ENCODE measurements at regions not wholly inside any gene's neighbourhood (a gene's known extent, or its start where the extent isn't known, plus 50 kb on each side); places are given as distances from the start of the nearest gene placed in this dataset.
"Not testable (repeated sequence)": the region's sequence is repeated elsewhere in the genome, so short reads cannot be mapped to it uniquely, and the experiment has no call there.

GRCh38 chr5:14054965-14055963 is 87.9 kb upstream of the TRIO start:
- DNase-seq (ENCODE audit: low spot score): no peak

- no peak for DNase-seq (ENCODE audit: low spot score)
Observed at GRCh38 chr5:14054111-14054854, 88.9 kb upstream of the TRIO start.

DNA sequence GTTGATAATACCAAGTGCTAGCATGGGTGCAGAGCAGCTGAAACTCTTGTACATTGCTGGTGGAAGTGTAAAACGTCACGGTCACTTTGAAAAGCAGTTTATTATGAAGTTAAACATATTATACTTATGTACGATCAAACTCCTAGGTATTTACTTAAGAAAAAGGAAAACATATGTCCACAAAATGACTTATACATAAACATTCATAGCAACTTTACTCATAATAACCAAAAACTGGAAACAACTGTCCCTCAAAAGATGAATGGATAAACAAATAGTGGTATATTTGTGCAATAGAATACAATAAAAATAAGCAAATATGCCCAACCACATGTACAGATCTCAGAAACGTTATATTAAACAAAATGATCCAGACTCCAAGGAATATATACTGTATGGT is 92.3 kb upstream of the TRIO start:
- DNase-seq (ENCODE audit: low spot score): no peak

DNA sequence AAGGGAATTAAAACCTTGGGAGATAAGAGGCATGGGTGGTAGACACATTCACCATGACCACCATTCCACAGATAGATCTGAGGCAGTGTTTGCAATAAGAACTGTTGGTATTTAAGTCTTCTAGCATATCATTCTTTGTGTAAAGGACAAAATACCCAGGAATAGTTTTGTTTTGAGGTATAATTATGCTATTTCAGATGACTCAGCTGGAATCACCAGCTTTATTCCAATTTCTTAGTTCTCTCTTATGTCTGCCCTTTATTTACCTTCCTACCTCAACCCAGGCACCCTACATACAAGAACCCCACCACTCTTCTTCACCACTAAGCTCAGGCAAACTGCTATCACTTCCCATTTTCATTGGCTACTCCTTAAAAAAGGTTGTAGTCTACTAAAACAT is 94.7 kb upstream of the TRIO start:
- no peak for DNase-seq (ENCODE audit: low spot score)

GRCh38 chr5:14041528-14042192 is 97.2 kb upstream of the DNAH5 start:
- no peak for DNase-seq (ENCODE audit: low spot score)

DNA sequence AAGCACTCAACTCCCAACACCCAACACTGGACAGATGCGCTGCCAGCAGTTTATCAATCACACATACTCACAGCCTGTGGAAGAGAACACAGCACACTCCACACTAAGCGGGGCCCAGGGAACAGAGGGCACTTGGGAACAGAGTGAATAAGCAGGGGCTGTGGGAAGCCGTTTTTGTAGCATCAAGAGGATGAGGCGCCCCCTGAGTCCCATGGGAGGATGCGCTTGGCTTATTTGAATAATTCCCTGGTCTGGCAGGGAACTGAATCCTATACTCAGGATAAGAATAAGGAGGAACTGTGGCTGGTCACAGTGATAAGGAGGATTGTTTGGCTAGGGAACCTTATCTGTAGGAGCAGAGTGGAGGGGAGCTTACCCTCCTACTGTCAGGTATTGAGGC is 96.1 kb upstream of the DNAH5 start:
- no peak for DNase-seq (ENCODE audit: low spot score)

DNA sequence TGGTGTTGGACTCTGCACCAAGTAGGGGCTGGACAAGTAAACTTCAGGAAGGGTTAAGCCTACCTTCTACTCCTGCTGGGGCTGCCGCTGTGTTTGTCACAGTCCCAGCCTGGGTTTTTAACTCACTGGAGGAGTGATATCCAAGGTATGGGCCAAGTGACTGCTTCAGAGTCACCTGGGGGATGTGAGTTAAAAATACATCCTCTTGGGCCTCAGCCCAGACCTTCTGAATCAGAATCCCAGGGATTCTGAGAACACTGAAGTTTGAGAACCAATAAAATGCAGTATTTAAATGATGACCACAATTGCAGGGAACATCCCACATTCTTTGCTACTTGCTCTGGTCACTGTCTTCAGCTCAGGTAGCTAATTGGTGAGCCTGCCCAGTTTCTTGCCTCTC is 95.1 kb upstream of the DNAH5 start:
- no peak for DNase-seq (ENCODE audit: low spot score)

- peak; percentile 74 for DNase-seq (ENCODE audit: low spot score)
Observed at GRCh38 chr5:14039063-14039462, 94.6 kb upstream of the DNAH5 start.

GRCh38 chr5:14038341-14038959 is 94.0 kb upstream of the DNAH5 start:
- peak; percentile 24 for DNase-seq (ENCODE audit: low spot score)

DNA sequence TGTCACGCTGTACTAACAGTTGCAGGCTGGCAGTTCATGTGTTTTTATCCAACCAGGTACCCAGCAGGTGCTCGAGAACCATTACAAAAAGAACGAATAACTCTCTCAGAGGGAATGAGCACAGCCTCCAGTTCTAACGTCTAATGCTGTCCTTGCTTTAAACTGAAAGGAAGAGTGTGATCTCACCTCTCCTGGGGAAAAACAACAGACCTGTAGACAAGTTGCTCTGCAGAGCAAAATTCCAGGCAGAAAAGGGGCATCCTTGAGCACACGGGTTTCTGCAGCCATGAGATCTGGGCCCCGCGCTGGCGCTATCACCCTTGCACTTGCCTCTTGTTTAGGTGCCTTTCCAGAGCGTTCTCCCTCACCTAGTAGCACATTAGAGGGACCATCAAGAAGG is 92.5 kb upstream of the DNAH5 start:
- no peak for DNase-seq (ENCODE audit: low spot score)

GRCh38 chr5:14036514-14036913 is 92.0 kb upstream of the DNAH5 start:
- peak; percentile 20 for DNase-seq (ENCODE audit: low spot score)

- DNase-seq (ENCODE audit: low spot score): peak; percentile 71
Observed at GRCh38 chr5:14035859-14036503, 91.5 kb upstream of the DNAH5 start.

DNA sequence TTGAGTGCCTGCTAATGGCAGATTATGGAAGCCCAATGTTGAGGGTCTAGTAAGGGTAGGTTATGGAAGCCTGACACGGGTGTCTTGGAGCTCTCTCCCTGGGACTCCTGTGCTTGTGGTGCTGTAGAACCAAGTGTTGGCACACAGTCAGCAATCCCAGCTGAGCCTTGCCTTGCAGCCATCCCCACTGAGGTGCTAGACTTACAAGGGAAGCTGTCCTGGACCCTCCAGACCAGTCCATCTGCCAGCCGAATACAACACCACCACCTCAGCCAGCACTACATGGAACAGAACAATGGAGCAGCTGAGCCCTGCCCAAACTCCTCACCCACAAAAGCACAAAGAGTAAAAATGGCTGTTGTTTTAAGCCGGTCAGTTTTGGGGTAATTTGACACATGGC is 90.5 kb upstream of the DNAH5 start:
- DNase-seq (ENCODE audit: low spot score): no peak

- DNase-seq (ENCODE audit: low spot score): no peak
Observed at GRCh38 chr5:14032918-14033317, 88.4 kb upstream of the DNAH5 start.

- no peak for DNase-seq (ENCODE audit: low spot score)
Observed at GRCh38 chr5:14028938-14029584, 84.6 kb upstream of the DNAH5 start.

- DNase-seq (ENCODE audit: low spot score): no peak
Observed at GRCh38 chr5:14028188-14028587, 83.7 kb upstream of the DNAH5 start.

GRCh38 chr5:14025569-14026286 is 81.2 kb upstream of the DNAH5 start:
- DNase-seq (ENCODE audit: low spot score): no peak

- DNase-seq (ENCODE audit: low spot score): no peak
Observed at GRCh38 chr5:14022971-14023370, 78.5 kb upstream of the DNAH5 start.

DNA sequence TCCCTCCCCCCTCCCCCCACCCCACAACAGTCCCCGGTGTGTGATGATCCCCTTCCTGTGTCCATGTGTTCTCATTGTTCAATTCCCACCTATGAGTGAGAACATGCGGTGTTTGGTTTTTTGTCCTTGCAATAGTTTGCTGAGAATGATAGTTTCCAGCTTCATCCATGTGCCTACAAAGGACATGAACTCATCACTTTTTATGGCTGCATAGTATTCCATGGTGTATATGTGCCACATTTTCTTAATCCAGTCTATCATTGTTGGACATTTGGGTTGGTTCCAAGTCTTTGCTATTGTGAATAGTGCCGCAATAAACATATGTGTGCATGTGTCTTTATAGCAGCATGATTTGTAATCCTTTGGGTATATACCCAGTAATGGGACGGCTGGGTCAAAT is 76.5 kb upstream of the DNAH5 start:
- DNase-seq (ENCODE audit: low spot score): not testable (repeated sequence)

DNA sequence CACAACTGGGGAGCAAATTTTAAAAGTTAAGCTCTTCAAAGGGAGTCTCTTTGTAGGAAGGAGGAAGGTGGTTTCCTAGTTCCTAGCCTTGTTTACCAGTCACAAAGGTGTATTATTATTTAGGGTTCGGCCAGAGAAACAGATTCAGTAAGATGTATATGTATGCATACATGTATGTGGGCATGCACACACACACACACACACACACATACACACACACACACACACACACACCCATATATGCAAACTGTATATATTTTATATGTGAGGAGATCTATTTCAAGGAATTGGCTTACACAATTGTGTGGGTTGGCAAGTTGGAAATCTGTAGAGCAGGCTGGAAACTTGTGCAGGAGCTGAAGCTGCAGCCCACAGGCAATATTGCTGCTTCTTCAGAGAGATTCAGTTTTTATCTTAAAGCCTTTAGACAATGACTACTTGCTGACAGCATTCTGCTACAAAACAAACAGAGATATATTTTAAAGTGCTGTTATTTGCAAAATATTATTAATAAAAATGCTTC is 75.3 kb upstream of the DNAH5 start:
- no peak for DNase-seq (ENCODE audit: low spot score)
